Stimulated activated CD8-positive, alpha-beta memory T cell treated with anti-CD3 and anti-CD28 coated beads, Interleukin-15, amount 100 ng/mL, for 48 hours (primary cell): ENCODE measurements at regions not wholly inside any gene's neighbourhood (a gene's known extent, or its start where the extent isn't known, plus 50 kb on each side); places are given as distances from the start of the nearest gene placed in this dataset.

Experiments used
- DNase-seq, 2 donors: peaks; one replicate each; pipeline ENCODE4 v3.0.0-alpha.2; 2020; ENCODE audit warnings: low read depth in 2 of 2

GRCh38 chr10:118246332-118247295, 95.5 kb downstream of the FAM204A start:
- DNase-seq = no peak

- DNase-seq = no peak
Measured at GRCh38 chr10:118243907-118244306, 98.2 kb downstream of the FAM204A start.

- peak; percentile 25 to 28 for DNase-seq
Measured at GRCh38 chr10:118241229-118242137, 100.6 kb downstream of the FAM204A start.

- no peak for DNase-seq
Measured at GRCh38 chr10:118239236-118239630, 102.9 kb downstream of the FAM204A start.

- DNase-seq = no peak
Measured at GRCh38 chr10:118238573-118239235, 103.4 kb downstream of the FAM204A start.

- no peak for DNase-seq
Measured at GRCh38 chr10:118237930-118238329, 104.2 kb downstream of the FAM204A start.

- no peak for DNase-seq
Measured at GRCh38 chr10:118234683-118235082, 107.4 kb downstream of the FAM204A start.

- no peak for DNase-seq
Measured at GRCh38 chr10:118220346-118220850, 121.7 kb downstream of the FAM204A start.

GRCh38 chr10:118218562-118218961, 123.6 kb downstream of the FAM204A start:
- no peak for DNase-seq

- DNase-seq = no peak
Measured at GRCh38 chr10:118216571-118217170, 125.5 kb downstream of the FAM204A start.

- no peak for DNase-seq
Measured at GRCh38 chr10:118216020-118216419, 126.1 kb downstream of the FAM204A start.

- DNase-seq = no peak
Measured at GRCh38 chr10:118214776-118215175, 127.3 kb downstream of the FAM204A start.

- DNase-seq = no peak
Measured at GRCh38 chr10:118213436-118213835, 128.7 kb downstream of the FAM204A start.

GRCh38 chr10:118210276-118210675, 131.8 kb downstream of the FAM204A start:
- DNase-seq = no peak

GRCh38 chr10:118209215-118209614, 132.9 kb downstream of the FAM204A start:
- DNase-seq = no peak

GRCh38 chr10:118207470-118208007, 134.6 kb downstream of the FAM204A start:
- no peak for DNase-seq

- DNase-seq = no peak
Measured at GRCh38 chr10:118204292-118204943, 137.7 kb downstream of the FAM204A start.

GRCh38 chr10:118203461-118203860, 138.7 kb downstream of the FAM204A start:
- no peak for DNase-seq

- DNase-seq = no peak
Measured at GRCh38 chr10:118195729-118196128, 146.4 kb downstream of the FAM204A start.

GRCh38 chr10:118193642-118194041, 146.9 kb upstream of the RAB11FIP2 start:
- no peak for DNase-seq
